ENCODE measurements at regions not wholly inside any gene's neighbourhood (a gene's known extent, or its start where the extent isn't known, plus 50 kb on each side); places are given as distances from the start of the nearest gene placed in this dataset.

DNA sequence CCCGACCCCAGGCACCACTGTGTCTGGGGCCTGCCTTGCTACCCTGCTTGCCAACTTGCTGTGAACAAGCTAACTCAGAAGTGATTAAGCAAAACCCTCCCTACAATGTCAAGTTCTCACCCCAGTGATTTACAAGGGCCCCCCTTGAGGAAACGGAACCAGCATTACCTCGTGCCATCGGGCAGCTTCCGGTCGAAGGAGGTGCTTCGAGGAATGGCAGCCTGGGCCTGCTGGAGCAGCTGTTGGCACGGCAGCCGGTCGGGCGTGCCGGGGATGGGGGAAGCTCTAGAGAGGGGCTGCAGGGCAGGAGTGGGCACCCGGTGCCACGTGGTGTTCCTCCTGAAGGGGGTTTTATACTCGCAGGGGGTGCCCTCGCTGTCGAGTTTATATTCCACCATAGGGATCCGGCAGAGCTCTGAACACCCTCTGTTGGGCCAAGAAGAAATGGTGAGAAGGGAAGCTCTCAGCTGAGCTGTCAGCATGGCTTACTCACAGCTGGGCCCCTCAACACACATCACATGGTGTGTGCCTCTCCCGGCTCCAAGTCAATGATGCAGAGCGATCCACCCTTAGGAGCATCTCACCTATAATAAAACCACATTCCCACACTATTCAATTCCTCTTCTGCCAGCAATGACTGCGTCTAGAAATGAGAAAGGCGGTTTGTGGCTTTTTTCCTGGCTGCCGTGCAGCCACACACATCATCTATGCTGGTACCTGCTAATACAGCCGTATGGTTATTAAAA is 184.4 kb downstream of the SIPA1L2 start:
- BruUV-seq (replicated peaks), result no TSS peak
- no peak for FAIRE-seq
- Histone ChIP-seq H3K36me3 (ENCODE audit: control insufficient read depth in 2 of 2, extremely low read depth in 1 of 2, insufficient read depth in 2 of 2, low read length in 2 of 2) (no peaks in the 10 kb centered on the region), H3K27me3 (ENCODE audit: control insufficient read depth in 2 of 2, insufficient read depth in 2 of 2, low read length in 2 of 2) (no peaks in the 10 kb centered on the region), H3K4me2 (ENCODE audit: insufficient read depth, low read length) (no peak overlapping the region), H3K27ac (ENCODE audit: insufficient read depth, low read depth, low read length) (no peak overlapping the region), H3K9me3 (replicated peaks; ENCODE audit: control insufficient read depth, insufficient read depth, low read length) (no peaks in the 10 kb centered on the region), H4K20me1 (replicated peaks; ENCODE audit: control insufficient read depth, extremely low read depth, insufficient read depth, low read length) (no peaks in the 10 kb centered on the region), H3K79me2 (ENCODE audit: control insufficient read depth, insufficient read depth, low read length) (no peaks in the 10 kb centered on the region), H3K4me1 (ENCODE audit: control insufficient read depth, extremely low read depth, insufficient read depth, low read length) (no peaks in the 10 kb centered on the region), H2AFZ (ENCODE audit: low read depth, low read length) (no peak overlapping the region), H3K9ac (replicated peaks; ENCODE audit: extremely low read depth, insufficient read depth, low read length) (no peak overlapping the region), H3K9me1 (replicated peaks; ENCODE audit: control insufficient read depth, extremely low read depth, insufficient read depth, low read length) (no peaks in the 10 kb centered on the region), H3K4me3 (replicated peaks in 1 of 3; ENCODE audit: insufficient read depth in 1 of 3, low read depth in 1 of 3, low read length in 3 of 3) (no peak overlapping the region)
- dilution Hi-C loops (cut with MboI; ENCODE audit: extremely low pct_ligation_motif_present, low sequenced_read_pairs), result no loop called here
- no peak for TF ChIP-seq POLR2A (IDR thresholded peaks at IDR 0.05; ENCODE audit: low read depth, low read length)
- no peak for TF ChIP-seq GATA2 (IDR thresholded peaks at IDR 0.05; ENCODE audit: insufficient read depth, insufficient read length, low read depth, low read length)
- no peak for TF ChIP-seq JUN (IDR thresholded peaks at IDR 0.05; ENCODE audit: borderline replicate concordance, insufficient read depth, insufficient read length, low read depth)
- no peak for TF ChIP-seq POLR2AphosphoS5 (IDR thresholded peaks at IDR 0.05; ENCODE audit: insufficient read depth, low read depth, low read length)
- no peak for TF ChIP-seq EZH2 (IDR thresholded peaks at IDR 0.05; ENCODE audit: borderline replicate concordance, low read depth, low read length, severe bottlenecking)
- no peak for TF ChIP-seq MYC (IDR thresholded peaks at IDR 0.05; ENCODE audit: low read depth, low read length)
- no peak for TF ChIP-seq MAX (IDR thresholded peaks at IDR 0.05; ENCODE audit: insufficient read depth, insufficient read length)
- no peak for TF ChIP-seq FOS (IDR thresholded peaks at IDR 0.05; ENCODE audit: borderline replicate concordance, insufficient read depth, low read length)
- no peak for TF ChIP-seq CTCF (IDR thresholded peaks at IDR 0.05; ENCODE audit: extremely low read depth in 1 of 2, insufficient read depth in 1 of 2, low read depth in 1 of 2, low read length in 2 of 2)
- no peak for DNase-seq (ENCODE audit: low read depth, low spot score)
- CTCF ChIA-PET, result no interaction called here
- POLR2A ChIA-PET, result no interaction called here
- intact Hi-C loops (cut with micrococcal nuclease), result no loop called here

All from endothelial cell of umbilical vein (primary cell).